ENCODE measurements at regions not wholly inside any gene's neighbourhood (a gene's known extent, or its start where the extent isn't known, plus 50 kb on each side); places are given as distances from the start of the nearest gene placed in this dataset.

DNA sequence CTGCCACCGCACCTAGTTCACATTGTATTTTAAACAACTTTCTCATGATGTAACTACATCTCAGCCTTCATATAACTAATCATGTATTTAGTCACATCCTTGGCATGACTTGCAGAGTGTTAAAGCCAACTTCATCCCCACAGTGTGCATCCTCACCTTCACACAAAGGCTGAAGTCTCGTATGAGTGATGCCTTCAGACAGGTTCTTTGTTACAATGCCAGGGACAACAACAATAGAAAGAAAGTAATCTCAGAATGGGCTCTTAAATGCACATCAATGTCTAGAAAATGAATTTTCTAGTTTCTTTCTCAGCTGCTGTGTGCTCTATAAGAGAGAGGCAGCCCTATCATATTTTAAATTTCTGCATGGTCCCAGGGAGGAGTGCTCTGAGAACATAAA lies 221.3 kb downstream of the DIO2 start:
- Histone ChIP-seq H3K27ac (no peak overlapping the region), H3K36me3 (no peaks in the 10 kb centered on the region), H3K4me3 (no peak overlapping the region), H3K9me3 (no peaks in the 10 kb centered on the region), H3K4me1 (no peaks in the 10 kb centered on the region), H3K27me3 (no peaks in the 10 kb centered on the region)
- TF ChIP-seq POLR2A (IDR thresholded peaks at IDR 0.05) = no peak
- TF ChIP-seq POLR2AphosphoS5 (IDR thresholded peaks at IDR 0.05) = no peak
- no peak for TF ChIP-seq EP300 (IDR thresholded peaks at IDR 0.05)
- TF ChIP-seq, protein P1, sequence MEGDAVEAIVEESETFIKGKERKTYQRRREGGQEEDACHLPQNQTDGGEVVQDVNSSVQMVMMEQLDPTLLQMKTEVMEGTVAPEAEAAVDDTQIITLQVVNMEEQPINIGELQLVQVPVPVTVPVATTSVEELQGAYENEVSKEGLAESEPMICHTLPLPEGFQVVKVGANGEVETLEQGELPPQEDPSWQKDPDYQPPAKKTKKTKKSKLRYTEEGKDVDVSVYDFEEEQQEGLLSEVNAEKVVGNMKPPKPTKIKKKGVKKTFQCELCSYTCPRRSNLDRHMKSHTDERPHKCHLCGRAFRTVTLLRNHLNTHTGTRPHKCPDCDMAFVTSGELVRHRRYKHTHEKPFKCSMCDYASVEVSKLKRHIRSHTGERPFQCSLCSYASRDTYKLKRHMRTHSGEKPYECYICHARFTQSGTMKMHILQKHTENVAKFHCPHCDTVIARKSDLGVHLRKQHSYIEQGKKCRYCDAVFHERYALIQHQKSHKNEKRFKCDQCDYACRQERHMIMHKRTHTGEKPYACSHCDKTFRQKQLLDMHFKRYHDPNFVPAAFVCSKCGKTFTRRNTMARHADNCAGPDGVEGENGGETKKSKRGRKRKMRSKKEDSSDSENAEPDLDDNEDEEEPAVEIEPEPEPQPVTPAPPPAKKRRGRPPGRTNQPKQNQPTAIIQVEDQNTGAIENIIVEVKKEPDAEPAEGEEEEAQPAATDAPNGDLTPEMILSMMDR (IDR thresholded peaks at IDR 0.05) = no peak
- 74 to 80% (median 76%) methylated on average over 2 of the region's 2 CpGs for WGBS, 5 donors
- no peak for DNase-seq
- intact Hi-C loops (cut with DNase I; ENCODE audit: low total_unique reads) = no loop called here

DNA sequence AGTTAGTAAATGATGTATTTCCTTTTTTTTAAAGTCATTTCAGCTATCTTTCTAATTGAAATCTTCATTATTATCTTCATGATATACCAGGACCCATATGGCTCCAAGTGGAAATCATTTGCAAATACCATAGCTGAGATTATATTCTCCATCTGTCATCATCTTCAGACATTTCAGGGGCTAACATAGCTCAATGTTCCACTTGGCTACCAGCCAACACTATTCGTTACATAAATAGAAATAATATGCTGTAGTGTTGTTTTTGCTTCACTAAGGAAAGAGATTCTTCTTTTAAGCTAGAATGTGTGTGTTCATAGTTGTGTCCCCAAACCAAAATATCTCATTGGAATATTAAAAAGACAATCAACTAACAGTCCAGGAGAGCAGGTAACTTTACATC lies 225.1 kb downstream of the DIO2 start:
- Histone ChIP-seq H3K9me3 (no peaks in the 10 kb centered on the region), H3K4me3 (no peak overlapping the region), H3K27ac (no peak overlapping the region), H3K27me3 (no peaks in the 10 kb centered on the region), H3K4me1 (no peaks in the 10 kb centered on the region), H3K36me3 (no peaks in the 10 kb centered on the region)
- WGBS, 5 donors = 62 to 81% (median 76%) methylated on average over 1 of the region's 1 CpG
- intact Hi-C loops (cut with DNase I; ENCODE audit: low total_unique reads) = no loop called here
- DNase-seq = no peak
- TF ChIP-seq, protein P1 (IDR thresholded peaks at IDR 0.05) = no peak
- TF ChIP-seq EP300 (IDR thresholded peaks at IDR 0.05) (no peak), POLR2A (IDR thresholded peaks at IDR 0.05) (no peak), POLR2AphosphoS5 (IDR thresholded peaks at IDR 0.05) (no peak)

DNA sequence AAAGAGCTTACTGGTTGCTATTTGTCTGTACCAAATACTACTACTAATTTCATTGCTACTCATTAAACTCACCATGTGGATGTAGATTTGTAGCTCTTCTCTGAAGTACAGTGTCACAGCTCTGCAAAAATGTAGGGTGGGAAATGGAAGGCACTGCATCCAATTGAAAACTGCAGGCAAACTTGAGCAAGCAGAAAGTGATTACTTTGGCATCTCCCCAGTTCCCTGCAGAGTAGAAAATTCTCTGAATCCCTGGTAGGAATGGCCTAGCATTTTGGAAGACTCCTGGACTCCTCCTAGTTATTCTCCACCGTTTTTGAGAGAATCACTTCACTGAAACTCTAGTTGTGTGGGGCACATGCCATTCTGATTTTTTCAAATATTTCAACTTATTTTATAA lies 239.1 kb downstream of the DIO2 start:
- no peak for DNase-seq
- Histone ChIP-seq H3K27ac (no peak overlapping the region), H3K4me3 (no peak overlapping the region), H3K36me3 (no peaks in the 10 kb centered on the region), H3K9me3 (no peaks in the 10 kb centered on the region), H3K4me1 (no peaks in the 10 kb centered on the region), H3K27me3 (no peaks in the 10 kb centered on the region)
- intact Hi-C loops (cut with DNase I; ENCODE audit: low total_unique reads) = no loop called here
- 29 to 64% (median 38%) methylated on average over 1 of the region's 1 CpG for WGBS, 5 donors
- no peak for TF ChIP-seq EP300 (IDR thresholded peaks at IDR 0.05)
- TF ChIP-seq POLR2A (IDR thresholded peaks at IDR 0.05) = no peak
- TF ChIP-seq, protein P1 (IDR thresholded peaks at IDR 0.05) = no peak
- no peak for TF ChIP-seq POLR2AphosphoS5 (IDR thresholded peaks at IDR 0.05)

DNA sequence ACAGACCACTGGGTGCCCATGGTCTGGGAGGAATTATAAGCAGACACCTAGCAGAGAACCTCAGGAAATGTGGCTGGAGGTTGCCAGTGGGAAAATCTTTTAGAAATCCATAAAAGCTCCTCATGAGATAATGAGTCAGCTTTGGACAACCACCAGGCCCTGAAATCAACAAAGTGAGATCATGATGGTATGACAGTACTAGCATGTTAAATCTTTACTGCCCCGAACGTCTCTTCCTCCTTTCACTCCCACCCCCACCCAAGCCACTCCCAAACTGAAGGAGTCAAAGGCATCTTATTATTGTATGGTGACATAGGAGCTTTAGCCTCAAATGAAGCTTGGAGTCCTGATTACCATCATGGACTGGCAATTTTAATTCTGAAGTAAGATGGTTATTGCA lies 240.0 kb downstream of the DIO2 start:
- no peak for DNase-seq
- 59 to 76% (median 62%) methylated on average over 2 of the region's 2 CpGs for WGBS, 5 donors
- no peaks in the 10 kb centered on the region for H3K9me3 ChIP-seq
- no peak for TF ChIP-seq POLR2A (IDR thresholded peaks at IDR 0.05)
- no peak for TF ChIP-seq EP300 (IDR thresholded peaks at IDR 0.05)
- TF ChIP-seq, protein P1 (IDR thresholded peaks at IDR 0.05) = no peak
- TF ChIP-seq POLR2AphosphoS5 (IDR thresholded peaks at IDR 0.05) = no peak
- H3K27ac ChIP-seq = no peak overlapping the region
- no peaks in the 10 kb centered on the region for H3K36me3 ChIP-seq
- no peak overlapping the region for H3K4me3 ChIP-seq
- H3K4me1 ChIP-seq = no peaks in the 10 kb centered on the region
- intact Hi-C loops (cut with DNase I; ENCODE audit: low total_unique reads) = no loop called here
- no peaks in the 10 kb centered on the region for H3K27me3 ChIP-seq

Data from stomach (tissue), 8 donors.